Keratinocyte (primary cell): ENCODE measurements at regions not wholly inside any gene's neighbourhood (a gene's known extent, or its start where the extent isn't known, plus 50 kb on each side); places are given as distances from the start of the nearest gene placed in this dataset.

Experiments
- EZH2 ChIP-seq: IDR thresholded peaks from one replicate; pipeline ENCODE4 v1.6.1; 2012; ENCODE audit warnings: inconsistent platforms, mild to moderate bottlenecking, low read length, moderate library complexity
- TF ChIP-seq, protein P1 (sequence below), 3 experiments: IDR thresholded peaks in 1 of 3; conservative IDR thresholded peaks in 1 of 3; optimal IDR thresholded peaks in 1 of 3; 2 replicates in 2 of 3; 3 replicates in 1 of 3; pipeline versions ENCODE3 to v1.5.1; 2011; ENCODE audit warnings: low read length in 3 of 3, mild to moderate bottlenecking in 3 of 3, moderate library complexity in 2 of 3, control low read depth in 1 of 3, inconsistent platforms in 1 of 3; ENCODE audit not compliant: insufficient read depth in 2 of 3; ENCODE audit errors: extremely low read depth in 1 of 3

DNA sequence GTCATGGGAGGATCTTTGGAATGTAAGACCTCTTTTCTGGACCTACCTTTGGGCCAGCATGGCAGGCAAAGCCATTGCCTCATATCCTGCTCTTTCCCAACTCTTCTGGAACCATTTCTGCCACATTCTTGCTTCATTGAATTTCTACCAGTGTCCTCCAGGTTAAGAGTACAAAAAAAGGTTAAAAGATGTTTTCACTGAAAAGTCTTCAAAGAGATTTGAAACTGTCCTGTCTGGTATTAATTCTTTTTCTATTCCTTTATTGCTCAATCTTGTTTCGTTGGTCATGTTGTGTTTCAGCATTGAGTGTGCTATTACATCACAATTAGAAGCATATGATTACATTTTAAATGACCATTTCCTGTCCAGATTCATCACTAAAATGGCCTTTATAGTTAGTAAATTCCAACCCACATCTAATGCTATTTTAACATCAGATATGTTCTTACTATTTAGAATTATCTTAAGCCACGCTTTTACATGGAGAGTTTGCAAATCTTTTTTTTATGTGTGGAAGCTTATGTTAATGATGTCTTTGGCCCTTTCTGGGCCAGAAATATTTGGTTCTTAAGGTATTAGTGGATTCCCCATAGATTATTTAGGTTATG, 450.9 kb downstream of the GJA1 start:
- TF ChIP-seq, protein P1, sequence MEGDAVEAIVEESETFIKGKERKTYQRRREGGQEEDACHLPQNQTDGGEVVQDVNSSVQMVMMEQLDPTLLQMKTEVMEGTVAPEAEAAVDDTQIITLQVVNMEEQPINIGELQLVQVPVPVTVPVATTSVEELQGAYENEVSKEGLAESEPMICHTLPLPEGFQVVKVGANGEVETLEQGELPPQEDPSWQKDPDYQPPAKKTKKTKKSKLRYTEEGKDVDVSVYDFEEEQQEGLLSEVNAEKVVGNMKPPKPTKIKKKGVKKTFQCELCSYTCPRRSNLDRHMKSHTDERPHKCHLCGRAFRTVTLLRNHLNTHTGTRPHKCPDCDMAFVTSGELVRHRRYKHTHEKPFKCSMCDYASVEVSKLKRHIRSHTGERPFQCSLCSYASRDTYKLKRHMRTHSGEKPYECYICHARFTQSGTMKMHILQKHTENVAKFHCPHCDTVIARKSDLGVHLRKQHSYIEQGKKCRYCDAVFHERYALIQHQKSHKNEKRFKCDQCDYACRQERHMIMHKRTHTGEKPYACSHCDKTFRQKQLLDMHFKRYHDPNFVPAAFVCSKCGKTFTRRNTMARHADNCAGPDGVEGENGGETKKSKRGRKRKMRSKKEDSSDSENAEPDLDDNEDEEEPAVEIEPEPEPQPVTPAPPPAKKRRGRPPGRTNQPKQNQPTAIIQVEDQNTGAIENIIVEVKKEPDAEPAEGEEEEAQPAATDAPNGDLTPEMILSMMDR (optimal IDR thresholded peaks at IDR 0.05 in 1 of 3, IDR thresholded peaks at IDR 0.05 in 1 of 3, conservative IDR thresholded peaks at IDR 0.05 in 1 of 3; ENCODE audit: extremely low read depth in 1 of 3, insufficient read depth in 2 of 3, low read length in 3 of 3): no peak
- TF ChIP-seq EZH2: no peak
